GM10266 (cell line): ENCODE measurements at regions not wholly inside any gene's neighbourhood (a gene's known extent, or its start where the extent isn't known, plus 50 kb on each side); places are given as distances from the start of the nearest gene placed in this dataset.

Experiments used
- DNase-seq: peaks from one replicate; pipeline ENCODE4 v3.0.0; 2012; ENCODE audit errors: extremely low spot score
- TF ChIP-seq, protein P1 (sequence below): IDR thresholded peaks from 2 replicates; pipeline ENCODE4 v1.5.1; 2012; ENCODE audit warnings: mild to moderate bottlenecking, low read depth; ENCODE audit not compliant: control insufficient read depth, insufficient read depth; ENCODE audit errors: missing control alignments

DNA sequence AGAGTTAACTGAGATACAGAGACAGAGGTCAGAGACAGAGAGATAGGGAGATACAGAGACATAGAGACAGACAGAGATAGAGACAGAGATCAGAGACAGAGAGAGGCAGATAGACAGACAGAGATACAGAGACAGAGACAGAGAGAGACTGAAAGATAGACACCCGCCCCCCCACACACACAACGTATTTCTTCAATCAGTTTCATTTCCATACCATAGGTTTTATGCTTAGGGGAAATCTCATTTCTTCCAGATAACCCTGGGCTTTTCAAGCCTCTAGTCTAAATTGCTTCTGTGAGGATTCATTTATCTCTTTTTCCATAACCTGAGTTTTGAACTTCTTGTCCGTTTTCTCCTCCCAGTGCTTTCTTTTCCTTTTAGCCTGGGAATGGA is 94.6 kb downstream of the CD8B2 start:
- TF ChIP-seq, protein P1, sequence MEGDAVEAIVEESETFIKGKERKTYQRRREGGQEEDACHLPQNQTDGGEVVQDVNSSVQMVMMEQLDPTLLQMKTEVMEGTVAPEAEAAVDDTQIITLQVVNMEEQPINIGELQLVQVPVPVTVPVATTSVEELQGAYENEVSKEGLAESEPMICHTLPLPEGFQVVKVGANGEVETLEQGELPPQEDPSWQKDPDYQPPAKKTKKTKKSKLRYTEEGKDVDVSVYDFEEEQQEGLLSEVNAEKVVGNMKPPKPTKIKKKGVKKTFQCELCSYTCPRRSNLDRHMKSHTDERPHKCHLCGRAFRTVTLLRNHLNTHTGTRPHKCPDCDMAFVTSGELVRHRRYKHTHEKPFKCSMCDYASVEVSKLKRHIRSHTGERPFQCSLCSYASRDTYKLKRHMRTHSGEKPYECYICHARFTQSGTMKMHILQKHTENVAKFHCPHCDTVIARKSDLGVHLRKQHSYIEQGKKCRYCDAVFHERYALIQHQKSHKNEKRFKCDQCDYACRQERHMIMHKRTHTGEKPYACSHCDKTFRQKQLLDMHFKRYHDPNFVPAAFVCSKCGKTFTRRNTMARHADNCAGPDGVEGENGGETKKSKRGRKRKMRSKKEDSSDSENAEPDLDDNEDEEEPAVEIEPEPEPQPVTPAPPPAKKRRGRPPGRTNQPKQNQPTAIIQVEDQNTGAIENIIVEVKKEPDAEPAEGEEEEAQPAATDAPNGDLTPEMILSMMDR: no peak
- DNase-seq: no peak

DNA sequence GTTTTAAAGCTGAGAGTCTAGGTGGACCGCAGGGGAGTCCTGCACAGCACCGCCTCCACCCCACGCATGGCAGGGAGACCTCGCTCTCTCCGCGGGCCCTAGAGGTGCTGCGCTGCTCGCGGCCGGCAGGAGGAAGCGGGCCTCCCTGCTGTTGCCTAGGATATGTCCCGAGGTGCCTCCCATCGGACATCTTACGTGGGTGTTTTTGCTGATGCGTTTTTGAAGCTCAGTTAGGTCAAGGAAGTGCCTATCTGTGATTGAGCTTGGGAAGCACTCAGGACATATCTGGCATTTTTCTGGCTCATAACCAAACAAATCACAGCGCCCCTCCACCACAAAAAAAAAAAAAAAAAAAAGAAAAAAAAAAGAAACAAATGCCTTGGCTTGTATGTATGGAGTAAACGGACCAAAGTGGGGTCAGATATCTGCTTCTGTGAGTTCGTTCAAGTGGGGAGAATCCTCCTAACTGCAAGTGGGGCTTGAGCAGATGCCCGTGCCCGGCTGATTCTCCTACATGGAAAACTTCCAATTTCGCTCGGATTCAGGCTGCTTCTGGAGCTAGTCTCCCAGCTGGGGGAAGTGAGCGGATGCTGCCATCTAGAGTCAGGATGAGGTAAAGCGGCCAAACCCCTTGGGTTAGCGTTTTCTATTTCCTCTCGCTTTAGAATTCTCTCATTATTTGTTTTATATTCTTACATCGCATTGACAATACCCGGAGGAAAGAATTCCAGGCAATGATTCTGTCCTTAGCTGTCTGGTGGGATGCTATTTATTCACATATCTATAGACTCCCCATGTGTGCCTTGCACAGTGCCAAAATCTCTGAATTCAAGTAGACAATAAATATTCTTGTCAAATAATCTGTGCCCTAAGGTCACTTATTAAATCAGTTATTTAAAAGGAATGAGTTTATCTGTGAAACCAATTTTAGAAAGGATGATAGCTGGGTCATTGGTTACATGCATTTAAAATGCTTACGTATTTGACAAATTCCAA is 95.3 kb downstream of the CD8B2 start:
- peak; percentile 88 for DNase-seq
- TF ChIP-seq, protein P1: peak; percentile 79

DNA sequence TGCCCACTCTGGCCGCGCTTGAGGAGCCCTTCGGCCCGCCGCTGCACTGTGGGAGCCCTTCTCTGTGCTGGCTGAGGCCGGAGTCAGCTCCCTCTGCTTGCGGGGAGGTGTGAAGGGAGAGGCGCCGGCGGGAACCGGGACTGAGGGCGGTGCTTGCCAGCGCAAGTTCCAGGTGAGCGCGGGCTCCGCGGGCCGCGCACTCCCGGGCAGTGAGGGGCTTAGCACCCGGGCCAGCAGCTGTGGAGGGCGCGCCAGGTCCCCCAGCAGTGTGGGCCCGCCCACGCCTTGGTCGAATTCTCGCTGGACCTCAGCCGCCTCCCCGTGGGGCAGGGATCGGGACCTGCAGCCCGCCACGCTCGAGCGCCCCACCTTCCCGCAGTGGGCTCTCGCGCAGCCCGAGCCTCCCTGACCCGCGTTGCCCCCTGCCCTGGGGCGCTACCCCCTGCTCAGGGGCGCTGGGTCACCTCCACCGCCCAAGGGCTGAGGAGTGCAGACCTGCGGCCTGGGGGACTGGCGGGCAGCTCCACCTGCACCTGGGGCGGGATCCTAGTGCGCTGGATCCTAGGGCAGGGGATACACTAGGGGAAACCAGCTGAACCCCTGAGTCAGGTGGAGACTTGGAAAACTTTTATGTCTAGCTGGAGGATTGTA is 97.3 kb downstream of the CD8B2 start:
- no peak for DNase-seq
- TF ChIP-seq, protein P1: no peak

DNA sequence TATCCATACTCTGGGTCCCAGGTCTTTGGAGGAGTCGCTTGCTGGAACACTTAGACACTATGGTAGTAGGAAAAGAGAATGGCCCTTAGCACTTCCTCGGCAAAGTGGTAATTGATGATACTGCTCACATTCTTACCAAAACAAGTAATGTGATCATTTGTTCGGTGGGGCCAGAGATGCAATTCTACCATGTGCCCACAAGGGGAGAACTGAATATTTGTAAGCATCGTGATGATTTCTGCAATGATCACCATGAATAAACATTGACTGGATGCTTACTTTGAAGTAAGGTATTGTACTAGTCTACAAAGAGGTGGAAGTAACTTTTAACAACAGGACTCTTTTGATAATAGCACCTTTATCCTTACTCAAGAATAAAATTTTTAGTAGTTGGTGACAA is 109.7 kb downstream of the CD8B2 start:
- TF ChIP-seq, protein P1: peak; percentile 5
- no peak for DNase-seq

DNA sequence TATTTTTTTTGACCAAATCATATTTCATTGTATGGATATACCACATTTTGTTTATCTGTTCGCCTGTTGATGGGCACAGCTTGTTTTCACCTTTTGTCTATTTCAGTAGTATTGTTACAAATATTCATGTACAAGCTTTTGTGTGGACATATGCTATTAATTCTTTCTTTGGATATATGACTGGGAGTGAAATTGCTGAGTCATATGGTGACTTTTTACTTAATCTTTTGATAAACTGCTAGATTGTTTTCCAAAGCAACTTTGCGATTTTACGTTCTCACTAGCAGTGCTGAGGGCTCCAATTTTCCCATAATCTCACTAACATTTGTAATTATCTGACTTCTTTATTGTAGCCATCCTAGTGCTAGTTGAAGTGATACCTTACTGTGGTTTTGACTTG is 112.4 kb downstream of the CD8B2 start:
- TF ChIP-seq, protein P1: no peak
- no peak for DNase-seq

DNA sequence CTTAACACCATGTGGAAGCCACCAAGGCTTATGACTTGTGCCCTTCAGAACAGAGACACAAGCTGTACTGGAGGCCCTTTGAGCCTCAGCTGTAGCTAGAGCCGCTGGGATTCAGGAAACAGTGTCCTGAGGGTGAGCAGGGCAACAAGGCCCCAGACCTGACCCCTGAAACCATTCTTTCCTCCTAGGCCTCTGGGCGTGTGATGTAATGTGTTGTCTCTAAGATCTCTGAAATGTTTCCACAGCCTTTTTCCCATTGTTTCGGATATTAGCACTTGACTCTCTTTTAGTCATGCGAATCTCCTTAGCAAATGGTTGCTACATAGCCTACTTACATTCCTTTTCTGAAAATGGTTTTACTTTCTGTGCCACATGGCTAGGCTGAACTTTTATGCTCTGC is 114.9 kb downstream of the CD8B2 start:
- DNase-seq: no peak
- TF ChIP-seq, protein P1: no peak

DNA sequence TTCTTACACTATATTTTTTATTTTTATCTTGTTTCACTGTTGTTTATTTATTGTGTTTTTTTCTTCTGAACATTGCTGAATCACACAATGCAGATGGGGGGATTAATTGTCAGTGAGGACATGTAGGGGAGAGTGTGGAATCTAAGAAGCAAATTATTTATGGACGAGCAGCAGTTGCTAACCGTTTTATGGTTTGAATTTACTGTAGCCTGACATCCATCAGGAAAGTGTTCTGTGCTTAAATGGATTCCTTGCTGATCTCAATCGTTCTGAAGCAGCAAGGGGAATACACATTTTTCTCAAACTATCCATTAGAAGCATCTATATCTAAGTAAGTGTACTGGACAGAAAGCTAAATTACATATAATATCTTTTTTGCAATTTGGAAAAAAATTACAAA is 119.5 kb downstream of the CD8B2 start:
- TF ChIP-seq, protein P1: no peak
- no peak for DNase-seq
